ENCODE measurements at regions not wholly inside any gene's neighbourhood (a gene's known extent, or its start where the extent isn't known, plus 50 kb on each side); places are given as distances from the start of the nearest gene placed in this dataset.
"Not testable (repeated sequence)": the region's sequence is repeated elsewhere in the genome, so short reads cannot be mapped to it uniquely, and the experiment has no call there.

GRCh38 chr6:125432963-125433362 is 131.2 kb upstream of the HDDC2 start:
- no peak for DNase-seq

DNA sequence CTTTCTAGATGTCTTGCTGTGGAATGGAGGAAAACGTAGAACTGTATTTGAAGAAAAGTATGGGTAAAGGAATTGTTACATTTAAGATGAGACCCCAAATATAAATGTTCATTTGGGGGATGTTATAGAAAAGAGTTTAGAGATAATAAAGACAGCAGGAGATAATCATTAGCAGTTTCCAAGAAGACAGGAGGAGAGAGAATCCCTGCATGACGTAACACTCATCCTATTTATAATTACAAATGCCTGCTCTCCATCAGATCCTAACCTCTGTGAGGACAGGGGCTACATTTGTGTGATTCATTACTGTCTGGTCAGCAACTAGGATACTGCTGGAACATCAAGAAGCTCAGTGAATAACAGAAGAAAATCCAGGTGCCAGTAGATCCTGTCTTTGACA is 133.0 kb upstream of the HDDC2 start:
- no peak for DNase-seq

DNA sequence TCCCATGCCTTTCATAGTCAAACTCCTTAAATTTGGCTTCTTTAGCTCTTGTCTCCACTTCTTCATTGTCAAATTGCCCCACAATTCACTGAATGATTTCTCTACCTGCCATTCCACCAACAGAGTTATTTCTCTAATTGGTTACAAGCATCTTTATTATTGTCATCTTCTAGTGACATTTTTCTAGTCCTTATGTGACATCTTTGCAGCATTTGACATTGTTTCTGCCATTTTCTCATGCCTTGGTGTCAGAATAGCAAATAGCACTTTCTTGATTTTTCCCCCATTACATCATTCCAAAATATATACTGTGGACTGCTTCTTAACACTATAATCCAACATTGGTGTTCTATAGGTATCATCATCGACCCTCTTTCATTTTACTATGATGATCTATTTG is 137.7 kb upstream of the HDDC2 start:
- no peak for DNase-seq

DNA sequence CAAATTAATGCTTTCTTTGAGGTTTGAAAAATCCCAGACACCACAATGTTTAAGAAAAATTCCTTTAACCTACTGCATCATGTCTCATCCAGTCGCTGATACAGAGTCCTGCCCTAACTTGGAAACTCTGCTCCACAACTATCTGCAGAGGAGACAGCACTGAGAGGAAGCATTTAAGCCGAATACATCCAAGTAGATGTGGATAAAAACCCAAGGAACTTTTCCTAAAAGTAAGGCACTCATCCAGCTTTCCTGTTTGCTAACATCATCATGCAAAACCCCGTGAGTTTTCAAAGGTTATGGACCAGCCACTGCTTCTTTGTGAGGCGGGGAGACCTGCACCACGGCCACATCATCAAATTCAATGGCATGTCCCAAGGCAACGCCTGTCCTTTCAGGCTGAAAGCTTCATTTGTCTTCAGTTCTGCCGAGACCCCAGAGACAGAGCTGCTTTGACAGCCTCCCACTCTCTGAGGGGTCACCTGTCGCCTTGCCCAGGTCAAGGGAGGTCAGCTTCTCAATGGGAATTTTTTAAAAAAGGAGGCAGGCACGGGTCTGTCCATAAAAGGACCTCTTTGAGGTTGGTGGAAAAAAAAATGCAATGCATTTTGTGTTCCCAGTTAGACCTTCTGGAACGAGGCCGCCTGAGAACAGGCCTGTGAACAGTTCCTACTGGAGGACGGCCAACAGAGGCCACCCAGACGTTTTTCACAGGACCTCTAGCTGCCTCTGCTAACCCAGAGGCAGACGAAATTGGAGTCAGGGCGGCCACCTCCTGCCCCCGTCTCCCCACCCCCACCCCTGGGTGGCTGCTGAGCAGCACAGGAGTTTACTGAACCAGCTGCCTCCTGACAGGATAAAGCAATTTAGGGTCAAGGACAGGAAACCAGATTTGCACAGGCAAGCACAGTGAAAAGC is 142.5 kb upstream of the HDDC2 start:
- DNase-seq, result no peak

GRCh38 chr6:125445054-125445453 is 143.3 kb upstream of the HDDC2 start:
- DNase-seq, result no peak

- DNase-seq, result no peak
Measured at GRCh38 chr6:125446011-125446410, 144.2 kb upstream of the HDDC2 start.

DNA sequence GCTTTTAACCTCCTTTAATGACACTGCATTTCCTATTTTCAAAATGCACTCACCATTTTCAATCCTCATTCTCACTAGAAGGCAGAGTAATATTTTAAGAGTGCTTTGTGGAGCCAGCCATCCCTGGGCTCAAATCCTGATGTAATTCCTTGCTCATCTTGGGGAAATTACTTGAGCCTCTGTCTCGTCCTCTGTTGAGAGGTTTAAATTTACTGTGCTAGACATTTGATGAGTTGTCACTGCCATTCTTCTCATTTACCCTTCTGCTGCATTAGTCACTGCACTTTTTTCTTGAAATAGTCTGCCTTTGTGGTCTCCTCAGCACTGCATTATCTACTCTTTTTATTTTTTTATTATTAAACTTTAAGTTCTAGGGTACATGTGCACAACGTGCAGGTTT is 150.0 kb upstream of the HDDC2 start:
- DNase-seq, result no peak

DNA sequence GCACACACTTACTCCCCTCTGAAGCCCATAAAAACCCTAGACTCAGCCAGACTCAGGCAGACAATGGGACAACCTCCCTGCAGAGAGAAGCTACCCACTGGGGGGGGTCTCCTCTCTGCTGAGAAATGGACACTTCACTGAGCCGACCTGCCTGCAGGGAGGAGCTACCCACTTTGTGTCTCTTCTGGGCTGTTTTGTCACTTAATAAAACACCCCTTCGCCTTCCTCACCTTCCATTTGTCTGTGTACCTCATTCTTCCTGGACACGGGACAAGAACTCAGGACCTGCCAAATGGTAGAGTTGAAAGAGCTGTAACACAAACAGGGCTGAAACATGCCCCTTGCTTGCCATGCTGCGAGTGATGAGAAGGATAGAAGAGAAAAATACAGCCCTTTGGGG is 151.7 kb upstream of the HDDC2 start:
- DNase-seq, result no peak

DNA sequence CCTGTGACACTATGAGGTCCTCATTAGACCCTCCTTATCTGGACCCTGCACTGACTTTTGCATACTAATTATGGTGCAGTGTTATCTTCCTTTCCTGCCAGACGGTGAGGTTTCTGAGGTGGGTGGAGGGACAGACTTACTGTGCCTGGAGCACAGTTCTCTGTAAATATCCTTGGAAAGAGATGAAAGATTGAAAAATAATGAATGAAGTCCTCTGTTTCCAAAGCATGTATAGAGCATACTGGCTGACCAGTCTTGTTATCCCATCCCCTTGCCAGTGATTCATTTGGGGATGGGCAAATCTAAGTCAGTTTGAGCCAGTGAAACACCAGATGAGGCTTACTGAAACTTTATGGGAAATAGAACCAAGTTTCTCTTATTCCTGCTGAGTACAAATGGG is 152.6 kb upstream of the HDDC2 start:
- DNase-seq, result no peak

- DNase-seq, result not testable (repeated sequence)
Measured at GRCh38 chr6:125458493-125458892, 156.7 kb upstream of the HDDC2 start.

- not testable (repeated sequence) for DNase-seq
Measured at GRCh38 chr6:125465332-125465731, 163.6 kb upstream of the HDDC2 start.

- no peak for DNase-seq
Measured at GRCh38 chr6:125469915-125470314, 168.1 kb upstream of the HDDC2 start.

DNA sequence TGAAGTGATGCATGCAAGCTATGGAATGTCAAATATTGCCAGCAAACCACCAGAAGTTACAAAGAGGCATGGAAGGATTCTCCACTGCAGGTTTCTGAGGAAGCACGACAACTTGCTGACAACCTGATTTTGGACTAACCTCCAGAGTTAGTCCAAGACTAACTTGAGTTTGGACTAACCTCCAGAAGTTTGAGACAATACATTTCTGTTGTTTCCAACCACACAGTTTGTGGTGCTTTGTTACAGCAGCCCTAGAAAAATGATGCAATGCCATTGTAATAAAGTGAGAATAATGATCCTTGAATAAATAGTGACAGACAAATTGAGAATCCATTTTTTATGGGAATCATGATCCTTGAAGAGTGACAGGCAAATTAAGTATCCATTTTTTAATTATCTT is 169.9 kb upstream of the HDDC2 start:
- DNase-seq, result no peak

DNA sequence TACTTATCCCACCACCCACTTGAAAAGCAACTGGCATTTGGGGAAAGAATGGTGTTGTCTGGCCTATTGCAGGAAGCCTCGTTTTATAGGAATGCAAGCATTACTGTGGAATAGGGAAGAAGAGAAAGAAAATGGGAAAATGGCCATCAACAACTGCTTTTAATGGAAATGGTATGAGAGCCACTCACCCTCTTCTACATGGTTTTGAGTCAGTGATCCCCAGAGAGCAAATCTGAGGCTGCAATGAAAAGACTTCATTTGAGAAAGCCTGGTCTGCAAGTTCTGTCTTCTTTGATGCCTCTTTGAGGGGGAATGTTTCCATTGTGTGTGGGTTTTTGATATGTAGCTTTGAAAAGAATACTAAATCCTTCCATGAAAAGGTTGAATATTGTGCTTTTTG is 172.3 kb upstream of the HDDC2 start:
- no peak for DNase-seq

GRCh38 chr6:125477156-125477555 is 175.4 kb upstream of the HDDC2 start:
- no peak for DNase-seq

DNA sequence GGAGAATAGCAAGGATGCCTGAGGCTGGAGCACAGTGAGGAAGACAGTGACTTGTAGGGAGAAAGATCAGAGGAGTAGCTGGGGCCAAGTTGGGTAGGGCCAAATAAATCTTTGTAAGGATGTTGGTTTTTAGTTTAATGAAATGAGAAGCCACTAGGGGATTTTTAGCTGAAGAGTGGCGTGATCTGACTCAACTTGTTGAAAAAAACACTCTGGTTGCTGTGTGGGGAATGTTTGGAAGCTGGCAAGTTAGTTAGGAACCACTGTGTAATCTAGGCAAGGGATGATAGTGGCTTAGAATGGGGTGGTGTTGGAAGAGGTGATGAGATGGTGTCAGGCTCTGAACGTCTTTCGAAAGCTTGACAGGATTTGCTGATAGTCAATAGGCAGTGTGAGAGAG is 176.1 kb upstream of the HDDC2 start:
- no peak for DNase-seq

GRCh38 chr6:125480146-125480545 is 178.4 kb upstream of the HDDC2 start:
- DNase-seq, result no peak

- DNase-seq, result no peak
Measured at GRCh38 chr6:125480571-125480970, 178.8 kb upstream of the HDDC2 start.

GRCh38 chr6:125481056-125481455 is 179.3 kb upstream of the HDDC2 start:
- no peak for DNase-seq

- DNase-seq, result no peak
Measured at GRCh38 chr6:125485757-125486156, 184.0 kb upstream of the HDDC2 start.

DNA sequence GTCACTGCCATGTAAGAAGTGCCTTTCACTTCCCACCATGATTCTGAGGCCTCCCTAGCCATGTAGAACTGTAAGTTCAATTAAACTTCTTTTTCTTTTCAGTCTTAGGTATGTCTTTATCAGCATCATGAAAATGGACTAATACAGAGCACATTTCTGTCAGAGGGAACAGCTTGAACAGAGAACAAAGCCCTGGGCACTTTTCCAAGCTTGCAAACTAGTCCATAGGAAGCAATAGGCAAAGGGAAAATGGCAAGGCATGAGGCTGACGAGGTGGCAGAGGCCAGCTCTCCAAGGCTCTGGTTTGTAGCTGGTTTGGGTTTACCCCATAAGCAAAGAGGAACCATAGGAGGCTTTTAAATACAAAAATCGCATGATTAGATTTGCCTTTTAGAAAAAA is 185.1 kb upstream of the HDDC2 start:
- DNase-seq, result no peak

GRCh38 chr6:125489579-125490285 is 188.0 kb upstream of the HDDC2 start:
- no peak for DNase-seq

DNA sequence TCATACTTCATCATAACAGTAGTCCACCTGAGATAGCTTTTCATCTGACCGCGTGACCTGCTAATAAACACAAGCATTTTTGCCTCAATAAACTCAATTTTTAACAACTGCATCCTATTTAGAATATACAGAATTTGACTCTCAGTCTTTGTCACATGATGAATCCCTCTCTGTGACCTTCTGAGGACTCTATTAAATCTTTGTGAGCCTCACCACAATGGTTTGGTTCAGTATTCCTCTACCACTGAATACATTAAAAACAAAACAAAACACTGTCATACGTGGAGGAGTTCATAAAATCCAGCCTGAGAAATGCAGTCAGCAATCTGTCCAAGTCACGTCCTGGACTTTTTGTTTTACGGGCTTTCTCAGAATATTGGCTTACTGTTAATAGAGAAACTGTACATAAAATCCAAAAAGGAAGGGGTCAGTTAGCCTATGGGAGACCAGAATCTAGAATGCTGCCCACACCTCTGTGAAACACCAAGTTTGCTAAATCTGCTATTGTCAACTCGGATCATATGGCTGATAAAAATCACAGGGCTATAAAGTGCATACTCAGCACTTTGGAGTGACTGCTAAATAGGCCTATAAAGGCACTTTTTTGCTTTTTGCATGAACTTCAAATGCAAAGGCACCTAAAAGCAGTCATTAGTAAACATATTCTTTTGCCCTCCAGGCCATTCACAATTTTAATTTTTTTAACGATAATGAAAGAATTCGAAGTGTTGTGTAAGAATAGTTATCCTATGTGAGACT is 190.3 kb upstream of the HDDC2 start:
- no peak for DNase-seq

GRCh38 chr6:125498606-125499005 is 196.8 kb upstream of the HDDC2 start:
- no peak for DNase-seq
